ENCODE measurements at regions not wholly inside any gene's neighbourhood (a gene's known extent, or its start where the extent isn't known, plus 50 kb on each side); places are given as distances from the start of the nearest gene placed in this dataset.

- TF ChIP-seq POLR2AphosphoS5 (IDR thresholded peaks at IDR 0.05; ENCODE audit: low read depth, low read length) (no peak), POLR2A (IDR thresholded peaks at IDR 0.05; ENCODE audit: low read depth, low read length) (no peak), PAX5 (IDR thresholded peaks at IDR 0.05; ENCODE audit: insufficient read depth, low read length, severe bottlenecking) (no peak), TAF1 (IDR thresholded peaks at IDR 0.05; ENCODE audit: low read depth, low read length) (no peak)
Observed at GRCh38 chr6:25061289-25061936, 125.7 kb upstream of the RIPOR2 start.
